ENCODE measurements at regions not wholly inside any gene's neighbourhood (a gene's known extent, or its start where the extent isn't known, plus 50 kb on each side); places are given as distances from the start of the nearest gene placed in this dataset.

GRCh38 chr5:124675931-124676846 is 70.2 kb downstream of the ZNF608 start:
- Histone ChIP-seq H3K9ac (ENCODE audit: low read depth, low read length) (no peak overlapping the region), H3K9me3 (ENCODE audit: control insufficient read depth, insufficient read depth, low read length) (no peaks in the 10 kb centered on the region), H3K4me3 (ENCODE audit: low read depth, low read length) (no peak overlapping the region), H3K36me3 (ENCODE audit: control insufficient read depth, insufficient read depth, low read length) (no peaks in the 10 kb centered on the region), H3K4me1 (ENCODE audit: control insufficient read depth, insufficient read depth, low read length) (peaks cover 24% of the 10 kb centered on the region), H3K27me3 (ENCODE audit: control insufficient read depth, insufficient read depth, low read length) (no peaks in the 10 kb centered on the region)

- Histone ChIP-seq H3K4me1 (ENCODE audit: control insufficient read depth, insufficient read depth, low read length) (peaks cover 22% of the 10 kb centered on the region), H3K27me3 (ENCODE audit: control insufficient read depth, insufficient read depth, low read length) (no peaks in the 10 kb centered on the region), H3K9me3 (ENCODE audit: control insufficient read depth, insufficient read depth, low read length) (no peaks in the 10 kb centered on the region), H3K4me3 (ENCODE audit: low read depth, low read length) (no peak overlapping the region), H3K9ac (ENCODE audit: low read depth, low read length) (no peak overlapping the region), H3K36me3 (ENCODE audit: control insufficient read depth, insufficient read depth, low read length) (no peaks in the 10 kb centered on the region)
These were observed 75.2 kb downstream of the ZNF608 start for GRCh38 chr5:124671193-124671592.

- Histone ChIP-seq H3K4me3 (ENCODE audit: low read depth, low read length) (no peak overlapping the region), H3K9me3 (ENCODE audit: control insufficient read depth, insufficient read depth, low read length) (no peaks in the 10 kb centered on the region), H3K36me3 (ENCODE audit: control insufficient read depth, insufficient read depth, low read length) (no peaks in the 10 kb centered on the region), H3K27me3 (ENCODE audit: control insufficient read depth, insufficient read depth, low read length) (no peaks in the 10 kb centered on the region), H3K4me1 (ENCODE audit: control insufficient read depth, insufficient read depth, low read length) (peaks cover 22% of the 10 kb centered on the region), H3K9ac (ENCODE audit: low read depth, low read length) (no peak overlapping the region)
These were observed 75.7 kb downstream of the ZNF608 start for GRCh38 chr5:124670722-124671184.

- H3K4me1 ChIP-seq (ENCODE audit: control insufficient read depth, insufficient read depth, low read length): peaks cover 22% of the 10 kb centered on the region
- H3K27me3 ChIP-seq (ENCODE audit: control insufficient read depth, insufficient read depth, low read length): no peaks in the 10 kb centered on the region
- no peaks in the 10 kb centered on the region for H3K9me3 ChIP-seq (ENCODE audit: control insufficient read depth, insufficient read depth, low read length)
- H3K9ac ChIP-seq (ENCODE audit: low read depth, low read length): no peak overlapping the region
- H3K36me3 ChIP-seq (ENCODE audit: control insufficient read depth, insufficient read depth, low read length): no peaks in the 10 kb centered on the region
- no peak overlapping the region for H3K4me3 ChIP-seq (ENCODE audit: low read depth, low read length)
These were observed 76.3 kb downstream of the ZNF608 start for GRCh38 chr5:124669956-124670721.

GRCh38 chr5:124669300-124669648 is 77.2 kb downstream of the ZNF608 start:
- Histone ChIP-seq H3K9ac (ENCODE audit: low read depth, low read length) (no peak overlapping the region), H3K36me3 (ENCODE audit: control insufficient read depth, insufficient read depth, low read length) (no peaks in the 10 kb centered on the region), H3K4me3 (ENCODE audit: low read depth, low read length) (no peak overlapping the region), H3K9me3 (ENCODE audit: control insufficient read depth, insufficient read depth, low read length) (no peaks in the 10 kb centered on the region), H3K27me3 (ENCODE audit: control insufficient read depth, insufficient read depth, low read length) (no peaks in the 10 kb centered on the region), H3K4me1 (ENCODE audit: control insufficient read depth, insufficient read depth, low read length) (peaks cover 23% of the 10 kb centered on the region)

GRCh38 chr5:124668353-124669299 is 77.8 kb downstream of the ZNF608 start:
- H3K9ac ChIP-seq (ENCODE audit: low read depth, low read length): no peak overlapping the region
- H3K4me3 ChIP-seq (ENCODE audit: low read depth, low read length): no peak overlapping the region
- peaks cover 29% of the 10 kb centered on the region for H3K4me1 ChIP-seq (ENCODE audit: control insufficient read depth, insufficient read depth, low read length)
- no peaks in the 10 kb centered on the region for H3K9me3 ChIP-seq (ENCODE audit: control insufficient read depth, insufficient read depth, low read length)
- H3K27me3 ChIP-seq (ENCODE audit: control insufficient read depth, insufficient read depth, low read length): no peaks in the 10 kb centered on the region
- H3K36me3 ChIP-seq (ENCODE audit: control insufficient read depth, insufficient read depth, low read length): no peaks in the 10 kb centered on the region

GRCh38 chr5:124665625-124666024 is 80.8 kb downstream of the ZNF608 start:
- Histone ChIP-seq H3K9ac (ENCODE audit: low read depth, low read length) (no peak overlapping the region), H3K36me3 (ENCODE audit: control insufficient read depth, insufficient read depth, low read length) (no peaks in the 10 kb centered on the region), H3K4me1 (ENCODE audit: control insufficient read depth, insufficient read depth, low read length) (peaks cover 37% of the 10 kb centered on the region), H3K9me3 (ENCODE audit: control insufficient read depth, insufficient read depth, low read length) (no peaks in the 10 kb centered on the region), H3K27me3 (ENCODE audit: control insufficient read depth, insufficient read depth, low read length) (no peaks in the 10 kb centered on the region), H3K4me3 (ENCODE audit: low read depth, low read length) (no peak overlapping the region)

- H3K9ac ChIP-seq (ENCODE audit: low read depth, low read length): no peak overlapping the region
- no peaks in the 10 kb centered on the region for H3K36me3 ChIP-seq (ENCODE audit: control insufficient read depth, insufficient read depth, low read length)
- H3K9me3 ChIP-seq (ENCODE audit: control insufficient read depth, insufficient read depth, low read length): no peaks in the 10 kb centered on the region
- no peak overlapping the region for H3K4me3 ChIP-seq (ENCODE audit: low read depth, low read length)
- peaks cover 38% of the 10 kb centered on the region for H3K4me1 ChIP-seq (ENCODE audit: control insufficient read depth, insufficient read depth, low read length)
- no peaks in the 10 kb centered on the region for H3K27me3 ChIP-seq (ENCODE audit: control insufficient read depth, insufficient read depth, low read length)
These were observed 81.4 kb downstream of the ZNF608 start for GRCh38 chr5:124665035-124665434.

- Histone ChIP-seq H3K9ac (ENCODE audit: low read depth, low read length) (no peak overlapping the region), H3K27me3 (ENCODE audit: control insufficient read depth, insufficient read depth, low read length) (no peaks in the 10 kb centered on the region), H3K36me3 (ENCODE audit: control insufficient read depth, insufficient read depth, low read length) (no peaks in the 10 kb centered on the region), H3K4me3 (ENCODE audit: low read depth, low read length) (no peak overlapping the region), H3K4me1 (ENCODE audit: control insufficient read depth, insufficient read depth, low read length) (peaks cover 45% of the 10 kb centered on the region), H3K9me3 (ENCODE audit: control insufficient read depth, insufficient read depth, low read length) (no peaks in the 10 kb centered on the region)
These were observed 82.2 kb downstream of the ZNF608 start for GRCh38 chr5:124664287-124664686.

GRCh38 chr5:124663101-124663506 is 83.3 kb downstream of the ZNF608 start:
- no peak overlapping the region for H3K9ac ChIP-seq (ENCODE audit: low read depth, low read length)

GRCh38 chr5:124662181-124662781 is 84.2 kb downstream of the ZNF608 start:
- Histone ChIP-seq H3K9ac (ENCODE audit: low read depth, low read length) (no peak overlapping the region), H3K4me3 (ENCODE audit: low read depth, low read length) (no peak overlapping the region), H3K4me1 (ENCODE audit: control insufficient read depth, insufficient read depth, low read length) (peaks cover 61% of the 10 kb centered on the region)

More at GRCh38 chr5:124663101-124663506, 83.3 kb downstream of the ZNF608 start:
- H3K36me3 ChIP-seq (ENCODE audit: control insufficient read depth, insufficient read depth, low read length): no peaks in the 10 kb centered on the region
- no peaks in the 10 kb centered on the region for H3K9me3 ChIP-seq (ENCODE audit: control insufficient read depth, insufficient read depth, low read length)
- H3K4me1 ChIP-seq (ENCODE audit: control insufficient read depth, insufficient read depth, low read length): peaks cover 57% of the 10 kb centered on the region
- H3K27me3 ChIP-seq (ENCODE audit: control insufficient read depth, insufficient read depth, low read length): no peaks in the 10 kb centered on the region
- H3K4me3 ChIP-seq (ENCODE audit: low read depth, low read length): no peak overlapping the region

More at GRCh38 chr5:124662181-124662781, 84.2 kb downstream of the ZNF608 start:
- Histone ChIP-seq H3K9me3 (ENCODE audit: control insufficient read depth, insufficient read depth, low read length) (no peaks in the 10 kb centered on the region), H3K27me3 (ENCODE audit: control insufficient read depth, insufficient read depth, low read length) (no peaks in the 10 kb centered on the region), H3K36me3 (ENCODE audit: control insufficient read depth, insufficient read depth, low read length) (no peaks in the 10 kb centered on the region)

Data from iPS-15b (cell line).